Subcutaneous abdominal adipose tissue (tissue), 5 donors: ENCODE measurements at regions not wholly inside any gene's neighbourhood (a gene's known extent, or its start where the extent isn't known, plus 50 kb on each side); places are given as distances from the start of the nearest gene placed in this dataset.

ENCODE experiments used
- H3K27ac ChIP-seq: one replicate; pipeline ENCODE4 v1.7.0; 2013; ENCODE audit warnings: low read depth, mild to moderate bottlenecking, inconsistent platforms, low read length, moderate library complexity
- H3K27me3 ChIP-seq, 5 donors: one replicate each; pipeline ENCODE4 v1.7.0; 2013; ENCODE audit warnings: low read length in 5 of 5, inconsistent platforms in 1 of 5; ENCODE audit not compliant: control insufficient read depth in 5 of 5, insufficient read depth in 4 of 5
- H3K36me3 ChIP-seq, 5 donors: one replicate each; pipeline ENCODE4 v1.7.0; 2013; ENCODE audit warnings: low read length in 5 of 5; ENCODE audit not compliant: control insufficient read depth in 5 of 5, insufficient read depth in 5 of 5
- H3K4me1 ChIP-seq, 5 donors: one replicate each; pipeline ENCODE4 v1.7.0; 2013; ENCODE audit warnings: low read length in 5 of 5, mild to moderate bottlenecking in 3 of 5, moderate library complexity in 1 of 5; ENCODE audit not compliant: control insufficient read depth in 5 of 5, insufficient read depth in 5 of 5
- H3K4me3 ChIP-seq, 5 donors: one replicate each; pipeline ENCODE4 v1.7.0; 2013; ENCODE audit warnings: low read length in 5 of 5, low read depth in 1 of 5
- H3K9ac ChIP-seq, 5 donors: one replicate each; pipeline ENCODE4 v1.7.0; 2013; ENCODE audit warnings: low read length in 5 of 5, mild to moderate bottlenecking in 4 of 5, moderate library complexity in 3 of 5
- H3K9me3 ChIP-seq, 5 donors: one replicate each; pipeline ENCODE4 v1.7.0; 2013; ENCODE audit warnings: low read length in 5 of 5; ENCODE audit not compliant: control insufficient read depth in 5 of 5
- donor health status: healthy.
- donor health status: healthy.
- donor health status: healthy.
- donor health status: healthy.
- donor health status: healthy.

DNA sequence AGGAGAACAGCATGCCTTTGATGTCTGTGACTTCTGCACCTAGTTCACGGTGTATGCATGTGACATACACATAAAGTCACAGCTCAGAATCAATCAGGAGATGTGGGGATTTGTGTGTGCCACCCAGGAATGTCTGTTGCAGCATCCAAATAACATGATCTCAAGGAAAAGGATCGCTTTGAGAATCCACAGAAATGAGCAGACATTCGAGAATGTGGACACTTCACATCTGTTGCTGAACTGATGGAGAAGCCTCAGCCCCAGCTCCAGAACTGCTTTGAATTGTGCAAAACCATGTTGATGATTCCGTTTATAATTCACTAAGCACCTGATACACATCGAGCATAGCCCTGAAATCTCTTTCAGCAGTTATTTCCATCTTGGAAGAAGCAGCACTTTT is 208.6 kb downstream of the CMPK2 start:
- Histone ChIP-seq H3K27me3 (peaks cover 0 to 2% (median 0%) of the 10 kb centered on the region in 5 donors), H3K4me3 (no peak overlapping the region), H3K9me3 (no peaks in the 10 kb centered on the region), H3K27ac (no peak overlapping the region), H3K9ac (no peak overlapping the region), H3K36me3 (no peaks in the 10 kb centered on the region), H3K4me1 (peaks cover 0 to 20% (median 10%) of the 10 kb centered on the region in 5 donors)

GRCh38 chr2:6657855-6658254 is 207.9 kb downstream of the CMPK2 start:
- no peak overlapping the region for H3K4me3 ChIP-seq
- H3K9me3 ChIP-seq = no peaks in the 10 kb centered on the region
- no peaks in the 10 kb centered on the region for H3K27me3 ChIP-seq
- H3K9ac ChIP-seq = no peak overlapping the region
- no peak overlapping the region for H3K27ac ChIP-seq
- no peaks in the 10 kb centered on the region for H3K36me3 ChIP-seq
- H3K4me1 ChIP-seq = peaks cover 0 to 20% (median 10%) of the 10 kb centered on the region in 5 donors

DNA sequence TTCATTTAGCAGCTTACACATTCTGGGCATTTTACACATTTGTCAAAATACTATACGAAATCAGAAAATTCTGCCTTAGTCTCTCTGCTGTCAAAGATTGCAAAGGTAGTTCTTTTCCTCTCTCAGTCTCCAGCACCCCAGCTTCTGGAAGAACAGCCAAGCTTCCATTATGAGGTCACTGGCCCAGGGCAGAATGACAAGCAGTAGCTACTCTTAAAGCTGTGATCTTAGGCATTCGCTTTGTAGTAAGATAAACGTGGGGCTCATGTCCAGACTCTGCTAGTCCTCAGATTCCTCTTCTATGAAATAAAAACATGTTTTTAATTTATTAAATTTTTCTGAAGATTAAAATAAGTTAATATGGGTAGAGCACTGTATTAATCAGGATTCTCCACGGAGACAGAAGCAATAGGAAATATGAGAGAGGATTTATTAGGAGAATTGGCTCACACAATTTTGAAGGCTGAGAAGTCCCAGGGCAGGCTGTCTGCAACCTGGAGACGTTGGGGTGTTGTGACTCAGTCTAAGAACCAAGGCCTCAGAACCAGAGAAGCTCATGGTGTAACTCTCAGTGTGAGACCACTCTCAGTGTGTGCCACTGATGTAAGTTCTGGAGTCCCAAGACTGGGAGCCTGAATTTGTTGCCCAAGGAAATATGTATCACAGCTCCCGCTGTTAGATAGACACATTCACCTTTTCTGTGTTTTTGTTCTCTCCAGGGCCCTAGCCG is 201.2 kb downstream of the CMPK2 start:
- Histone ChIP-seq H3K9ac (no peak overlapping the region), H3K4me1 (no peaks in the 10 kb centered on the region), H3K9me3 (no peaks in the 10 kb centered on the region), H3K4me3 (no peak overlapping the region), H3K27ac (no peak overlapping the region), H3K36me3 (no peaks in the 10 kb centered on the region), H3K27me3 (peaks cover 0 to 2% (median 0%) of the 10 kb centered on the region in 5 donors)

- H3K9ac ChIP-seq = no peak overlapping the region
- no peaks in the 10 kb centered on the region for H3K4me1 ChIP-seq
- H3K27me3 ChIP-seq = peaks cover 0 to 4% (median 0%) of the 10 kb centered on the region in 5 donors
- H3K36me3 ChIP-seq = no peaks in the 10 kb centered on the region
- no peak overlapping the region for H3K27ac ChIP-seq
- H3K4me3 ChIP-seq = no peak overlapping the region
- no peaks in the 10 kb centered on the region for H3K9me3 ChIP-seq
Observed at GRCh38 chr2:6665093-6666045, 200.3 kb downstream of the CMPK2 start.

- H3K27me3 ChIP-seq = peaks cover 0 to 4% (median 0%) of the 10 kb centered on the region in 5 donors
- H3K27ac ChIP-seq = no peak overlapping the region
- H3K4me1 ChIP-seq = no peaks in the 10 kb centered on the region
- H3K36me3 ChIP-seq = no peaks in the 10 kb centered on the region
- H3K4me3 ChIP-seq = no peak overlapping the region
- no peaks in the 10 kb centered on the region for H3K9me3 ChIP-seq
- H3K9ac ChIP-seq = no peak overlapping the region
Observed at GRCh38 chr2:6667326-6667725, 198.4 kb downstream of the CMPK2 start.

DNA sequence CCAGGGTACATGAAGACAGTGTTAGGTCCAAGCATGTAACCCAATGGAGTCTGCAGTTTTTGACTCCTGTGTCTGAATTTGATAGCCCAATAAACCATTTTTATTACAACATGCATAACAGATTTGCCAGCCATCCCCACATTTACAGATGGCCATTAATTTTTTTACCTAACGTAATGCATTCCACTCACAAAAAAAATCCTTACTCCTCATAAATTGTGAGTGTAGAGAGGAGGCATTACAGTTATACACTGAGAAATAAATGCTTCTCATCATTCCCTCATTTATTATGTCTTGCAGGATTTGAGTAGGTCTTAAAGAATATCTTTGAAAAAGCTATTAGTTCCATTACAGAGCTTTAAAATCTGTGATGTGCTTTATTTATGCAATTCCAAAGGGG is 193.8 kb downstream of the CMPK2 start:
- Histone ChIP-seq H3K27ac (no peak overlapping the region), H3K36me3 (no peaks in the 10 kb centered on the region), H3K27me3 (peaks cover 0 to 4% (median 0%) of the 10 kb centered on the region in 5 donors), H3K4me1 (no peaks in the 10 kb centered on the region), H3K9me3 (no peaks in the 10 kb centered on the region), H3K4me3 (no peak overlapping the region), H3K9ac (no peak overlapping the region)

GRCh38 chr2:6674381-6674780 is 191.3 kb downstream of the CMPK2 start:
- no peak overlapping the region for H3K4me3 ChIP-seq
- no peaks in the 10 kb centered on the region for H3K9me3 ChIP-seq
- H3K27me3 ChIP-seq = peaks cover 0 to 4% (median 0%) of the 10 kb centered on the region in 5 donors
- H3K4me1 ChIP-seq = no peaks in the 10 kb centered on the region
- no peak overlapping the region for H3K27ac ChIP-seq
- no peaks in the 10 kb centered on the region for H3K36me3 ChIP-seq
- H3K9ac ChIP-seq = no peak overlapping the region

DNA sequence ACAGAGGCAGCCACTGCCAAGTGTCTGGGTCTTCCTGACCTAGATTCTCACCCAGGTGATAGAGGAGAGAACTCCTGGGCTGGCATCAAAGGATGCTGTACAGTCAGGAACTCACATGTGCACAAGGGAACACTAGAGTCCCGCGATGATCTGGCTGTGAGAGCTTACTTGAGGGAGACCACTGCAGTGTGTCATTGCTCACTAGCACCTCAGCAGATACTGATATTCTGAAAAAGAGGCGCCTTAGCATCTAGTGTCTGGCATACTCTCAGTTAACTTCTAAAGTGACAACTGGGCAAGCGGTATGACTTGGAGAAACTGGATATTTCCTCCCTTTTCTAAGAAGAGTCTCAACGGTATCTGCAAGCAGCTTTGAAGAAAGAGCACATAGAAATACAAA is 189.9 kb downstream of the CMPK2 start:
- Histone ChIP-seq H3K4me1 (no peaks in the 10 kb centered on the region), H3K27me3 (peaks cover 0 to 3% (median 0%) of the 10 kb centered on the region in 5 donors)

GRCh38 chr2:6676241-6676640 is 189.5 kb downstream of the CMPK2 start:
- Histone ChIP-seq H3K4me3 (no peak overlapping the region), H3K36me3 (no peaks in the 10 kb centered on the region), H3K27me3 (peaks cover 0 to 6% (median 2%) of the 10 kb centered on the region in 5 donors), H3K9me3 (no peaks in the 10 kb centered on the region), H3K27ac (no peak overlapping the region), H3K4me1 (no peaks in the 10 kb centered on the region), H3K9ac (no peak overlapping the region)

More for the DNA sequence above, 189.9 kb downstream of the CMPK2 start:
- Histone ChIP-seq H3K27ac (no peak overlapping the region), H3K9me3 (no peaks in the 10 kb centered on the region), H3K9ac (no peak overlapping the region), H3K36me3 (no peaks in the 10 kb centered on the region), H3K4me3 (no peak overlapping the region)

DNA sequence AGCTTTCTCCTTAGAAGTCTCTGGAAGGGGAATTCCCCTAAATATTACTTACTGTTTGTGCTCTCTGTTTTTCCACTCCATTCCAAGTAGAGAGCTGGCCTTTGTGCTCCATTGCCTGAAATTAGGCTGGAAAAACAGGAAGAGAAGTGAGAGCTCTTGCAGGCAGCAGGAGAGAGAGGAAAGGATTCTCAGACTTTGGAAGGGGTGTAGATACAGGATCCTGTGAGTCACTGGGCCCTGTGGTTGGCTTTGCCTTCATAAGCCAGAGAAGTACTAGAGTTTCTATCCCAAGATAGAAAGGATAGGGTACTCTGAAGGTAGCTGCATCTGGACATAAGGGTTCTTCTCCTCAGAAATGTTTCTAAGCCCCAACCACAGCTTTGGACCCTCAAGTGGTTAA is 188.9 kb downstream of the CMPK2 start:
- peaks cover 0 to 6% (median 3%) of the 10 kb centered on the region in 5 donors for H3K27me3 ChIP-seq
- no peak overlapping the region for H3K4me3 ChIP-seq

More for the DNA sequence above, 188.9 kb downstream of the CMPK2 start:
- Histone ChIP-seq H3K4me1 (no peaks in the 10 kb centered on the region), H3K9me3 (no peaks in the 10 kb centered on the region), H3K27ac (no peak overlapping the region), H3K36me3 (no peaks in the 10 kb centered on the region), H3K9ac (no peak overlapping the region)
